ENCODE measurements at regions not wholly inside any gene's neighbourhood (a gene's known extent, or its start where the extent isn't known, plus 50 kb on each side); places are given as distances from the start of the nearest gene placed in this dataset.

- TF ChIP-seq CTCF (IDR thresholded peaks at IDR 0.05) (no peak), POLR2A (IDR thresholded peaks at IDR 0.05) (no peak)
Observed at GRCh38 chr10:121240556-121240955, 357.7 kb downstream of the FGFR2 start.

All from thyroid gland (tissue), 4 donors.